GM18498 (cell line): ENCODE measurements at regions not wholly inside any gene's neighbourhood (a gene's known extent, or its start where the extent isn't known, plus 50 kb on each side); places are given as distances from the start of the nearest gene placed in this dataset.

Source experiments
- ATAC-seq: cut with Tn5 transposase; IDR thresholded peaks from one replicate; pipeline ENCODE4 v1.9.1; 2021; ENCODE audit warnings: mild to moderate bottlenecking, moderate library complexity; ENCODE audit not compliant: unreplicated experiment

DNA sequence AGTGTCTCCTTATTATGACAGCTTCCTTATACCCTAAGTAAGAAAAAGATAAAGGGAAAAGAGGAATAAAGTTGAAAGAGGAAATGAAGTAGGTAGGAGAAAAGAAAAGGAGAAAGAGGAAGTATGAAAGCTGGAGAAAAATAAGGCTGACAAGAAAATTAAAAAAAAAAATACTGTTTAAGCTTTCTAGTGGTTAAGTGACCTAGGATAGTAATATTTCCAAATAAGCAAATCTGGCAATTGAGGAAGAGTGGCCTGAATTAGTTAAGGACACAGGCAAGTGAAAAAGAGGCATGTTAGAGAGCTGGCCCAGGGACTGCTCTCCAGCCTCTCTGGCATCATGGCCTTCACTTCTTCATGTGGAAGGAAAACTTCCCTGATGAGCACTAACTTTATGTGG is 76.5 kb upstream of the ADGRF1 start:
- no peak for ATAC-seq

DNA sequence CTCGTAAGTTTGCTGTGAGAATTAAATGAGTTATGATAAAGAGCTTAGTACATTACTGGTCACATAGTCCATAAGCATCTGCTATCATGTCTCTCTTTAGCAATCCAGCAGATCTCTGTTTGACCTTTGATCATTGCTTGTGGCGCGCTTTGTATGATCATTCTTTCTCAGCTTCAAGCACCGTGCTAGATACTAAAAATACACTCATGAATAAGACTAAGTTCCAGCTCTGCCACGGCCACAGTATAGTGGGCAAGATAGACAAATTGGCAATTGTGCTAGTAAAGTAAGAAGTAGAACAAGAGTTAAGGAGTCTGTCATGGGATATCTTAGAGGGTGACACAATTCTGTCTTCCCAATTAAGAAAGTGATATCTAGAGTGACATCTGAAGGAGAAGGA is 75.2 kb upstream of the ADGRF1 start:
- no peak for ATAC-seq

DNA sequence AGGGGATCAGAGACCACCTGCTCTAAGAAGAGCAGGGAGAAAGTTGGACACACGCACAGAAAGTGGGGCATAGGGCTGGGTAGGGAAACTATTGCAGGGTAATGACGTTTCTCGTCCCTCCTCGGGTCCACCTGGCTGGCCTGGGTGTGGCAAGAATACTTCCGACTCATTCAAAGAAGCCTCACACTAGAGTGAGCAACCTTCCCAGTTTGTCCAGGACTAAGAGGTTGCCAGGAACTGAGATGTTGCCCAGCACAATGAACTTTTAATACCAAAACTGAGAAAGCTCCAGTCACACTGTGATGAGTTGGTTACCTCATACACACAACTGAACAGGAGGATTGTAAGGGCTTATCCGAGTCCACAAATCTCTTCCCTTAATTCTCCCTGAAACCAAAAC is 74.5 kb upstream of the ADGRF1 start:
- no peak for ATAC-seq

DNA sequence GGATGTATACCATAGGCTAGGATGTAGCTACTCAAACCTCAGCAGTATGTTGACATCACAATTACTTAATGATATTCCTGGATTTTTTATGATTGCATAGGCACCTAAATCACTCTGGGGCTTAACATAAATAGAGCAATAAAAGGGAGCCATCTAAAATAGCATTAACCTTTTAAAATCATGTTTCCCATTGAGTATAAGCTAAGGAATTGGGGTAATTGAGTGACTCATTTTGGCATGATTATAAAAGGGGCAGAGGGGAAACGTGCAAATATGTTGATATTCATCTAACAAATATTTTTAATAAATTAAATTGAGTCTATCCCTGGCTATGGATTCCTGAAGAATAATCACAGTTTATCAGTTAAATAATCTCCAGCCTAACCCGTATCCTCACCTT is 74.0 kb upstream of the ADGRF1 start:
- no peak for ATAC-seq

DNA sequence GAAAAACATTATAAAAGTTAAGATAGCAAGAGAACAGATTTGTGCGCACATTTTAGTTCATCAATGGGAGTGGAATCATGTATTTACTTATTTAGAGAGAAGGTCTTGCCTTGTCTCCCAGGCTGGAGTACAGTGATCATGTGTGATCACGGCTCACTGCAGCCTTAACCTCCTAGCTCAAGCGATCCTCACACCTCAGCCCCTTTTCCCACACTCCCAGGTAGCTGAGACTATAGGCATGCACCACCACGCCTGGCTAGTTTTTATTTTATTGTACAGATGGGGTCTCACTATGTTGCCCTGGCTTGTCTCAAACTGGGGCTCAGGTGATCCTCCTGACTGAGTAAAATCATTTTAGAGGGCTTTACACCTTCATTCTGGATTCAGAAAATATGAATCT is 72.3 kb upstream of the ADGRF1 start:
- ATAC-seq, result no peak

DNA sequence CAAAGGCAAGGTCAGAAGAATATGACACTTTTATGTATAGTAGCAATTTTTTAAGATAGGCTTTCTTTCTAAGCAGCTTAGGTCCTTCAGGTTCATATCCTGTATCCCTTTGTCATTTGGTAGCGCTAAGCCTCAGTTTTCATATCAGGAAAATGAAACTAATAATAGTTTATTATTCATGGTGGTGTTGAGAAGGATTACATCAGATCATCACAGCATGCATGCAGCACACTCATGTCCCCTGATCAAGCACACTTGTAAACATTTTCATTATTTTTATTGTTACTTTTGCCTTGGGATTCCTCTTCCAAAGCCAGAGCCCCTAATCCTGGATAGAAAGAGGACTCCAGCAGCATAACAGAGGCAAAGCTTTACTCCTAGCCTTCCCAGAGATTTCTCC is 70.2 kb upstream of the ADGRF1 start:
- no peak for ATAC-seq

DNA sequence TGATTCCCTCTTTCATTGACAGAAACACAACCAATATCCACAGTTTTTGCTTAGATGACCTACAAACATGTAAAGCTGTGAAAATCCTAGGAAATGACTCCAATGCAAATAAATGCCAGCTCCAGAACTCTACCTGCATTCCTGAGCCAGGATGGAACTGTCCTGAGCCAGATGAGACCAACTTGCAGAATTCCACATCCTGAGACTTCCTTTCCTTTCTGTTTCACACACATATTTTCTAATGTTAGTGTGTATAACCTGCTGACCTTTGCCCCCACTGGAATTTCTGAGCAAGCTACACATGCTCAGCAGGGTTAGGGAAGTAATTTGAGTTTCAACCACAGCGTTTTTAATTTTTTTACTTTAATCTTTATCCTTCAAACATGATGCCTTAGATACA is 69.6 kb upstream of the ADGRF1 start:
- no peak for ATAC-seq

DNA sequence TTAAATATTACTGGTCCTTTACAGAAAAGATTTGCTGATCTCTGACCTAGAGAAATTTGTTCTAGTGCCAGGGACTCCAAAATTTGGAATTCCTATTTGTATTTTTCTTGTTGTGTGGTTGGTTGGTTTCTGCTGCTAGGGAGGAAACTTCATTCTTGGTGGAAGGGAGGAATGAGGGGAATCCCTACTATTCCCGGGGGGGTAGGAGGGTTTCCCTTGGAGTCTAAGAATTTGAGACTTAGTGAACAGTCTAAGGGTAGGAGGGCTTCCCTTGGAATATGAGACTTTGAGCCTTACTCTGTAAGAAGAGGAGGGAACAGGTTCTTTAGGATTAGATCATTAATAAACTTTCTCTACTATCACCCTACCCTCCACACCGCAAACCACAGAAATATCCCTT is 67.1 kb upstream of the ADGRF1 start:
- no peak for ATAC-seq

DNA sequence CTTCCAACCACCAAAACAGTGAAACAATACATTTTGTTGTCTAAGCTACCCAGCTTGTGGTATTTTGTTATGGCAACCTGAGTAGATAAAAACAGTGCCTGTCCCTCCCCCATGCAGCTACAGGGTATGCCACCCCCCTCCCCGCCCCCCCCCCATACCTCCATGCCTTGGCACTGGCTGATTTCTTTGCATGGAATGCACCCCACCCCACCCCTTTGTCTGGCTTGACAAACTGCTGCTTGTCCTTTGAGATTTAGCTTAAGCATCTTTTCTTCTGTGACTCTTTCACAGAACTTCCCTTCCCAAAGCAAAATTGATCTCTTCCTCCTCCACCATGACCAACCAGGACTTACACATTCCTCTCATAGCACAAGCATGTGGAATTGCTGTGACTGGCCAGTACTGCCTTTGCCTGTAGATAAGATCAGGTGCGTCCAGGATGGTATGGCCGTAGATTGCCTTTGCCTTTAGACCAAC is 64.6 kb upstream of the ADGRF1 start:
- no peak for ATAC-seq

DNA sequence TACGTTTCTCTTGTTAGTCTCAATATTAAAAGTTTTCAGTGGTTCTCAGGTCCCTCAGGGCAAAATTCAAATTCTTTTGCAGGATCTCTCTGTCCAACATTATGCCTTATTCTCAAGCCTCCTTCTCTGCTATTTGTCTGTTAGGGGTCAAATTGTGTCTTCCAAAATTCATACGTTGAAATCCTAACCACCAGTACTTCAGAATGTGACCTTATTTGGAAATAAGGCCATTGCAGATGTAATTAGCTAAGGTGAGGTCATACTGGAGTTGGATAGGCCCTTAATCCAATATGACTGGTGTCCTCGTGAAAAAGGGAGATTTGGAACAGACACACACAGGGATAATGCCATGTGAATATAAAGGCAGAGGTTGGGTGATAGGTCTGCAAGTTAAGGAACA is 64.1 kb upstream of the ADGRF1 start:
- ATAC-seq, result no peak

DNA sequence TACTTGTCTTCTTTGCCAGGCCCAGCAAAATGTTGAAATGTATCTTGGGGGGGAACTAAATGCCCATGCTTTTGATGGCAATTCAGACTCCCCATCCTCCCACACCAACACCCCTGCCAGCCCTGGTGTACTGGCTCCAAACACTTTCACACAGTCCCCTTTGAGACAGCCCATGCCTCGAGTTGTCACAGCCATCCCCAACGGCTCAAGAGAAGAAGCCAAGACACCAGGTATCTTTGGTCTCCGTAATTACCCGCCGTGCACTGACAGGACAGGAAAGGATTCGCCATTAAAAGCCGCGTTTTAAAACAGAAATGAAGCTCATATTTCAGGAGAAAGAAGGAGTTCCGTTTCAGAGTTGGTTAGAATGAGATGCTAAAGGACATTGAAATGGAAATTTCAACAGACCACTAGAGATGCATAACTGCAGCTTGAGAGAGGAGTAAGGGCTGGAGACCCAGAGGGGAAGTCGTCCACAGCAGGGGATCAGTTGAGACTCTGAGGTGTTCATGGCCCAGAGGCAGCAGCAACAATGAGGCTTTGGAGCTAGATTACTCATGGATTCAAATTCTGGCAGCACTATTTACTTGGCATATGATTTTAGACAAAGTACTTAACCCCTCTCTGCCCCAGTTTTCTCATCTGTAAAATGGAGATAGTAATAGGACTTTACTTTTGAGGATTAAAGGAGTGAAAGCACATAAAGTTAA is 63.5 kb upstream of the ADGRF1 start:
- no peak for ATAC-seq

DNA sequence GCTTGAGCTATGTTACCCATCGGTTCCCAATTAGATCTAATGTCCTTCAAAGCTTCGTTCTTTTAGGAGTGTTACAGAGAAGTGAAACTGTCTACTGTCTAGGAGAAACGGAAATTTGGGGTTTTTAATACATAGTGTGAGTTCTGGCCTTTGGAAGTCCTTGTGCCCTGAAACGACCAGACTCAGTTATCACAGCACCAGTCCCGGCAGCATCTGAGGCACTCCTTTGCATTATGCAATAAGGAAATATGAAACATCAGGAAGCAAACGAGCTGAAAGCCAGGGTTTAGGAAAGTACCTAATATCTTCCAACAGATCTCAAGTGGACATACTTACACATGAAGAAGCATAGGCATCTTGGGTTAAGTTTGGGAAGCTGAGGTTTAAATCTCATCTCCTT is 61.8 kb upstream of the ADGRF1 start:
- no peak for ATAC-seq

DNA sequence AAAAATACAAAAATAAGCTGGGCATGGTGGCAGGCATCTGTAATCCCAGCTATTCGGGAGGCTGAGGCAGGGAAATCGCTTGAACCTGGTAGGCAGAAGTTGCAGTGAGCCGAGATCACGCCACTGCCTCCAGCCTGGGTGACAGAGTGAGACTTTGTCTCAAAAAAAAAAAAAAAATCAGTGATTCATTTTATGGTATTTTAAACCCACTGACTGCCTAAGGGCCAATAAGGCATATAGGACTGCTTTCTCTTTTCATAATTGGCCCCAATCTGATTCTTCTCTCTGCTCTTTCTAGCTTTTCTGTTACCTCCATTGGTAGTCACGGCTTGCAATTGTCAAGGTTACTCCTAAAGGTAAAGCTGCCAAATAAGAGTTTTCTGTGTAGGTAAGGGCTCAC is 60.2 kb upstream of the ADGRF1 start:
- ATAC-seq, result no peak

DNA sequence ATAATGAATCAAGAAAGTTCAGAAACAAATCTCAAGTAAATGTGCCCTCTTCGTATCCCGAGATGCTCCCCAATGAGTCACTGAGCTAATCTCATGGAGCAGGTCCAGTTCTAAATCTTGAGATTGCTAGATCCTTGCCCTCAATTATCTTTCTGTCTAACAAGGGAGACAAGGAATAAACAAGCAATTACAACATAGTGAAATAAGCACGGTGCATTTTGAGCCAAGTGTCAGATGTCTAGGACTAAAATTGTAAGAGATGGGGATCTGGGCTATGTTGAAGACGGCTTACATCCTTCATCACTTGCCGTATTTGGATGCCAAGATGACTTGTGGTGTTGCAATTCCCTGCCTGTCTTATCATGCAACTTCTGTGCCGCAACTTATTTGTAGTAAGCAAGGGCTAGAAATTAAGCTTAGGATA is 56.5 kb upstream of the ADGRF1 start:
- ATAC-seq, result no peak

DNA sequence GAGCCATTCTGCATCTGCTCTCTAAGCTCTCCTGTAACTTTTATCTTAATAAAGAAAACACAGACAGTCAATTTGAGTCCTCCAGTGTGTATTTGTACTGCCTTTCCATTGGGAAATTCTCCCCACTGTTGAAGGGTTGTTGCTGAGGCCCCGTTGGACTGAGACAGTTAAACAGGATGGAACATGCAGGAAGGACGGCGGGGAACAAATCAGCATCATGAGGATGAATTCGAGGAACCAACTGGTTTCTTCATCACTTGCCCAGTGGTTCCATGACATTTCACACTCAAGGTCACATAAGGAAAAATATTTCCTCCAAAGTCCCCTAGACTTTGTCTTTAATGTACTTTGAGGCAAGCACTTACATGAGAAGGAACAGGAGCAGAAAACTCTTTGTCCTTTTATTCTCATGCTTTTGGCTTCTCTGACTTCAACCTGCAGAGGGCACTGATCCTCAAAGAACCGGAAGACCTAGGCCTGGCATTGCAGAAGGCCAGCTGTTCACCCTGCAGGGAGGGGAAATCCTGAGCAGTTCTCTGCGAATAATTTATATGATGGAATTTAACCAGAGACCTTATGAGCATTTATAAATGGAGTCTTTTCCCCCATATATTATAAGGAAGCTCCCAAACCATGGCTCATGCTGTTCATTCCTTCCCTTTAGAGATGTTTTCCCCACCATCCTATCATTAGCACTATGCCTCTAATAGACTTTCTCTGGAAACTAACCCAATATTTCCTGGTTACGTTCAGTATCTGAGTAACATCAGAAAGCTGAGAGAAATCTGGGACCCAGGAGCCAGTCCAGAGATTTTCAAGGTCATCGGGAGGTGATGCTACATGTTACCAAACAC is 55.2 kb upstream of the ADGRF1 start:
- ATAC-seq, result peak; percentile 97

DNA sequence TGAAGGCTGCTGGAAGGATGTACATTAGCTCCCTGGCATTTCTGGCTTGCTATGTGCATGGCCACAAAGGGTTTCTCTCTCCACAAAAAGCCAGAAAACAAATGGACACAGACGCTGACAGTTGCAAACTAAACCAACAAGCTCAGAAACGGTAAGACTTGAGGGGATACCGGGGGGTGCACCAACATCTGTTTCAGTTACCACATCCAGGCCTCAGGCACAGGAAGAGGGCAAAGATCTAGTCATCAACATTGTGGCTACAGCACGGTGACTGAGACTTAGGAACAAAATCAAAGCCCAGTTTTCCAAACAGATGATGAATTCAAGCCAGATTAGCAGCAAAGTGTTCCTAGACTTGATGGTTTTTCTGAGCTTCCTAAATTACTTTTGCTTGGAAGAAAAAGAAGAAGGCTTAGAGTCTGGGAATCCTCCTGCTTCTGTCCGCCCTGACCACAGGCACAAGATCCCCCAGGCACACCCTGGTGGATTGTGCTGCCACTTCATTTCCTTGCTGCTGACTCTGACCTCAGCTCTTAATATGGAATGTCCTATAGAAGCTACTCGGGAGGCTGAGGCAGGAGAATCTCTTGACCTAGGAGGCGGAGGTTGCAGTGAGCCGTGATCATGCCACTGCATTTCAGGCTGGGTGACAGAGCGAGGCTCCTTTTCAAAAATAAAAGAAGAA is 54.2 kb upstream of the ADGRF1 start:
- ATAC-seq, result no peak

DNA sequence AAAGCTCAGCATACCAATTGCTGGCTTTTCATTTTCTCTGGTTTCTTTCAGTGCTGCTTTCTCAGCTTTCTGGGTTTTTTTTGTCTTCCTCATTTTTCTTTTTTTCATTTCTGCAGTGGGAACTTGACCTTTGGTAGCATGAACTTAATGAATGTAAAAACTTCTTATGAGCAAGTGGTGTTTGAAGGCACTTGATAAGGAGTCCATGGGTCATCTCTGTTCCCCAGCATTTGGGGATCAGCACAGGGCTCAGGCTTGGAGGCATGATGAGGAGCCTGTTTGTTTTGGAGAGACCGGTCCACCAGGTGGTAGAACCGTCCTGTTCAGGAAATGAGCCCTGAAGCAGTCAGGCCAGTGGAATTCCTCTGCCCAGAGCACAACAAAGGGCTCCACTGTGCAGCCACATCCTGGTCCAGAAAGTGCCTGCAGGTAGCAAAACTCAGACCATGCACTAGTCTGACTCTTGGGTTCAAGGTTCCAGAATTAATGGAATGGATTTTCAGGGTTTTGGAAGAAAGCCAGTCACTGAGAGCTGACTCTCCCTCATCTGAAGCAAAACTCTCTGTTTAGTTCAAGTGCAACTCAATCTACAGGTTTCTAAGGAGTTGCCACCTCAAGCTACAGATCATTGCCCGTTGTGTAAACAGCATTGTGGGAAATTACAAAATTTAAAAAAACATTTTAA is 52.3 kb upstream of the ADGRF1 start:
- ATAC-seq, result no peak

DNA sequence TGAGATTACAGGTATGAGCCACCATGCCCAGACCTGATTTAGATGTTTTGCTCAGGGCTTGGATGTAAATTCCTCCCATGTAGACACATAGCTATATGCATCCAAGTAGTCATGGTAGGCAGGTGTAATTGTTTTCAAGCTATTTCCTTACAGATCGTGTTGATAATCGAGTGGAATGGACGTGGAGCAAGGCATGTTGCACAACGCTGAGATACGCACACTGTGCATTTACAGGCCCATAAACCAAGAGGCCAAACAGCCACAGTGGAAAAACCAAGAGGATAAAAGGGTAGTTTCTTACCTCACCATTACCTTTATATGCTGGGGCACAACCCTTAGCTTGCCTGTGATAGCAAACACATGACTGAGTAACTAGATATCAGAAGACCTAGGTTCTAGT is 51.0 kb upstream of the ADGRF1 start:
- ATAC-seq, result no peak

DNA sequence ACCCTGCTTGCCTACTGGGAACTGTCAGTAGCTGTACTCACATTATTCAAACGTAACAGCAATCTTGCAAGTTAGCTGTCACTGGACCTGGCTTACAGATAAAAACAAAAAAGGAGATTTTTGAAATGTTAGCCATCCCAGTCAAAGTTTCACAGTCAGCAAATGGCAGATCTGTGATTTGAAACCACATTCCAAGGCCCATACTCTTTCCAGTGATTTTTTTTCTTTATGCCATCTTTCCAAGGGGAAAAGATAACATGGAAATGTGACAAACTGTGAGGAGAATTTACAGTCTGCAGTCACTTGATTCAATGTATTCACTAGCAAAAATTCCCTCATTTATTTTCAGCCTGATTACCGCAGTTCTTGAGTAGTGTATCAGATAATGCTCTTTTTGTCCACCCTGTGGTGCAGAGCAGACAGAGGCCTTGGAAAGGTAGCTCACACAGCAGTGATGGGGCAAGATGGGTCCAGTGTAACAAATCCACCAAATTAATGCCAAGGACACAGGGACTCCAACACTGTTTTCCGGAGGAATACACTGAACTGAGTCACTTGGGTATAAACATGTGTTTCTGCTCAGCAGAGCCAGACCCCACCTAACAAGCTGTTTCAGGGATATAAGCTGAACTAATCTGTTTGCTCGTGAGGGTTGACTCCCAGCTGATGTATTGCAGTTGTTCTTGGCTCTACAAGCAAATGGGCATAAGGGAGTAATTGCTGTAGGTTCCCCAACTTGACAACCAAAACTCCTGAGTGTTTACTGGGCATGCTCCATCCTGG is 49.9 kb upstream of the ADGRF1 start:
- no peak for ATAC-seq
